Astrocyte (in vitro differentiated cells and primary cell): ENCODE measurements at regions not wholly inside any gene's neighbourhood (a gene's known extent, or its start where the extent isn't known, plus 50 kb on each side); places are given as distances from the start of the nearest gene placed in this dataset.

Experiments used
- DNase-seq: peaks from one replicate; pipeline ENCODE4 v3.0.0-alpha.2; 2010; ENCODE audit warnings: low read depth
- FAIRE-seq: peaks from 2 replicates; lab custom pipeline; 2011; peaks lifted over from hg19 to GRCh38; lab: Jason Lieb, UNC
- H2AFZ ChIP-seq: 2 replicates; pipeline ENCODE4 v1.6.0; 2012; ENCODE audit warnings: low read depth, low read length, inconsistent platforms
- H3K27ac ChIP-seq: 2 replicates; pipeline ENCODE4 v1.5.1; 2011; ENCODE audit warnings: low read depth, low read length, inconsistent platforms
- H3K27me3 ChIP-seq: 2 replicates; pipeline ENCODE4 v1.6.0; 2011; ENCODE audit warnings: low read length, inconsistent platforms; ENCODE audit not compliant: insufficient read depth
- H3K36me3 ChIP-seq: 2 replicates; pipeline ENCODE4 v1.5.1; 2011; ENCODE audit warnings: low read length, inconsistent platforms; ENCODE audit not compliant: insufficient read depth
- H3K4me1 ChIP-seq: 2 replicates; pipeline ENCODE4 v1.5.1; 2011; ENCODE audit warnings: low read length, inconsistent platforms; ENCODE audit not compliant: insufficient read depth
- H3K4me2 ChIP-seq: 2 replicates; pipeline ENCODE4 v1.6.0; 2012; ENCODE audit warnings: low read length, inconsistent platforms
- H3K4me3 ChIP-seq: 2 replicates; pipeline ENCODE4 v1.5.1; 2011; ENCODE audit warnings: low read depth, mild to moderate bottlenecking, low read length, inconsistent platforms; ENCODE audit not compliant: insufficient read depth
- H3K79me2 ChIP-seq: 2 replicates; pipeline ENCODE4 v1.6.0; 2012; ENCODE audit warnings: mild to moderate bottlenecking, low read length, inconsistent platforms; ENCODE audit not compliant: insufficient read depth
- H3K9ac ChIP-seq: 2 replicates; pipeline ENCODE4 v1.6.0; 2012; ENCODE audit warnings: mild to moderate bottlenecking, low read length, inconsistent platforms
- H3K9me3 ChIP-seq: 2 replicates; pipeline ENCODE4 v1.5.1; 2012; ENCODE audit warnings: low read depth, mild to moderate bottlenecking, low read length, inconsistent platforms; ENCODE audit not compliant: insufficient read depth
- H4K20me1 ChIP-seq: 2 replicates; pipeline ENCODE4 v1.6.0; 2012; ENCODE audit warnings: low read length, inconsistent platforms; ENCODE audit not compliant: insufficient read depth
- H3K27ac Mint-ChIP-seq: one replicate; pipeline ENCODE4 v1.8.0; 2021; ENCODE audit warnings: mild to moderate bottlenecking, mixed read lengths; ENCODE audit not compliant: unreplicated experiment
- H3K27me3 Mint-ChIP-seq: one replicate; pipeline ENCODE4 v1.8.0; 2021; ENCODE audit warnings: low read depth, mixed read lengths; ENCODE audit not compliant: unreplicated experiment
- H3K36me3 Mint-ChIP-seq: one replicate; pipeline ENCODE4 v1.8.0; 2021; ENCODE audit warnings: low read depth, mixed read lengths; ENCODE audit not compliant: unreplicated experiment
- H3K4me1 Mint-ChIP-seq: one replicate; pipeline ENCODE4 v1.8.0; 2021; ENCODE audit warnings: low read depth, mixed read lengths; ENCODE audit not compliant: unreplicated experiment
- H3K4me3 Mint-ChIP-seq: one replicate; pipeline ENCODE4 v1.8.0; 2021; ENCODE audit warnings: mild to moderate bottlenecking, moderate library complexity, mixed read lengths; ENCODE audit not compliant: unreplicated experiment
- H3K9me3 Mint-ChIP-seq: one replicate; pipeline ENCODE4 v1.8.0; 2021; ENCODE audit warnings: mild to moderate bottlenecking, mixed read lengths; ENCODE audit not compliant: unreplicated experiment
- EZH2 ChIP-seq: IDR thresholded peaks from 2 replicates; pipeline ENCODE4 v1.6.1; 2012; ENCODE audit warnings: mild to moderate bottlenecking, low read length, inconsistent platforms; ENCODE audit not compliant: insufficient read depth
- TF ChIP-seq, protein P1 (sequence below): IDR thresholded peaks from 2 replicates; pipeline ENCODE4 v1.5.1; 2011; ENCODE audit warnings: low read depth, mild to moderate bottlenecking, inconsistent platforms, low read length, moderate library complexity; ENCODE audit not compliant: insufficient read depth

DNA sequence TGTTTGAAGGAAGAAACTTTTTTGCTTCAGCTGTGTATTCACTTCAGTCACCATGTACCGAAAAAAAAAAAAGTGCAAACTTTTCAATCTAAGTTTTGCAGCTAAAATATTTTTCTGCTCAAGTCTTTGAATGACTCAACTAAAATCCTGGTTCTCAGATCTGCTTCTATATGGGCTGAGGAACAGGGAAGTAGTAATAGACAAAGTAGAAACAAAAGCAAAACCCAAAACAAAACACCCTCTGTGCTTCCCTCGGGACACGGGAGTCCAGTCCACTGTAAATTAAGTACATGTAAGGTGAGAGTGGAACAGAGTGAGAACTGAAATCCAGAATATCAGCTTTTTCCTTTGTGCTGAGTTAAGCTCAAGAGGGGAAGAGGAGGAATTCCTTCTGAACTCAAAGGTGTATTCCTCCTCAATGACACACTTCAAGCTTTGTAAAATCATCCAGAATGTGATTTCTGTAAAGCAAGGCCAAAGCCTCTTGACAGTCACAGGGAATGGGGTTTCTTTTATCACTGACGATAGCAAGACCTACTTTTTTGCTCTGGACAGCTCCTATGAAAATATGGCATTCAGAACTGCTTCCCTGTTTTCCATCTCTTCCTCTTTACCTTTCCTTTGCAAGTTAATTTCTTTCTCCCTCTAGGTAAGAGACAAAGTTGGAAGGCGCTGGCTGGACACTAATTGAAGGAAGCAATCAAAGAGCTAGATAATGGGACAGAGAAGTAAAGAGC is 433.5 kb upstream of the MMADHC start:
- Histone ChIP-seq H3K27me3 (no peaks in the 10 kb centered on the region), H3K4me2 (no peak overlapping the region), H3K4me3 (no peak overlapping the region), H3K9ac (no peak overlapping the region), H3K27ac (no peak overlapping the region), H2AFZ (no peak overlapping the region), H3K9me3 (no peaks in the 10 kb centered on the region), H3K36me3 (no peaks in the 10 kb centered on the region), H3K4me1 (no peaks in the 10 kb centered on the region), H3K79me2 (no peaks in the 10 kb centered on the region), H4K20me1 (no peaks in the 10 kb centered on the region)
- TF ChIP-seq, protein P1, sequence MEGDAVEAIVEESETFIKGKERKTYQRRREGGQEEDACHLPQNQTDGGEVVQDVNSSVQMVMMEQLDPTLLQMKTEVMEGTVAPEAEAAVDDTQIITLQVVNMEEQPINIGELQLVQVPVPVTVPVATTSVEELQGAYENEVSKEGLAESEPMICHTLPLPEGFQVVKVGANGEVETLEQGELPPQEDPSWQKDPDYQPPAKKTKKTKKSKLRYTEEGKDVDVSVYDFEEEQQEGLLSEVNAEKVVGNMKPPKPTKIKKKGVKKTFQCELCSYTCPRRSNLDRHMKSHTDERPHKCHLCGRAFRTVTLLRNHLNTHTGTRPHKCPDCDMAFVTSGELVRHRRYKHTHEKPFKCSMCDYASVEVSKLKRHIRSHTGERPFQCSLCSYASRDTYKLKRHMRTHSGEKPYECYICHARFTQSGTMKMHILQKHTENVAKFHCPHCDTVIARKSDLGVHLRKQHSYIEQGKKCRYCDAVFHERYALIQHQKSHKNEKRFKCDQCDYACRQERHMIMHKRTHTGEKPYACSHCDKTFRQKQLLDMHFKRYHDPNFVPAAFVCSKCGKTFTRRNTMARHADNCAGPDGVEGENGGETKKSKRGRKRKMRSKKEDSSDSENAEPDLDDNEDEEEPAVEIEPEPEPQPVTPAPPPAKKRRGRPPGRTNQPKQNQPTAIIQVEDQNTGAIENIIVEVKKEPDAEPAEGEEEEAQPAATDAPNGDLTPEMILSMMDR: no peak
- TF ChIP-seq EZH2: no peak
- Mint-ChIP-seq H3K27ac (no peak overlapping the region), H3K4me1 (peaks cover 3% of the 10 kb centered on the region), H3K9me3 (no peaks in the 10 kb centered on the region), H3K36me3 (no peaks in the 10 kb centered on the region), H3K27me3 (no peaks in the 10 kb centered on the region), H3K4me3 (no peak overlapping the region)
- FAIRE-seq (no peak), DNase-seq (no peak)

DNA sequence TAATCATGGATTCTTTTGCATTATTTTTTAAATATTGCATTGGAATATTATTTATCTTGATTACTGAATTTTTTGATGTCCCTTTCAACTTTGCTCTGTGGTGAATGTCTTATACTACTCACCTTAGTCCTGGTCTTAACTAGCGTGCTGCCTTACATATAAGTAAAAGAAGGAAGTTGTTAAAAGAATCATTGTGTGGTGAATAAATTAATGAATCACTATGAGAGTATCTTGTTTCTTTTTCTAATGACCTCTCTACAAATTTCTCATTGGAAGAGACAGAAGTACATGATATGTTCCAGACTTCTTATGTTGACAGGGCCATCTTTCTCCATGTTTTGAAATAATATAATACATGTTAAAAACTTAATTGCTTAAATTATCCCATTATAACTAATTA is 432.6 kb upstream of the MMADHC start:
- H3K9me3 Mint-ChIP-seq: no peaks in the 10 kb centered on the region
- H3K36me3 Mint-ChIP-seq: no peaks in the 10 kb centered on the region
- H3K27ac Mint-ChIP-seq: no peak overlapping the region
- peaks cover 3% of the 10 kb centered on the region for H3K4me1 Mint-ChIP-seq
- H3K27me3 Mint-ChIP-seq: no peaks in the 10 kb centered on the region
- no peak overlapping the region for H3K4me3 Mint-ChIP-seq
- TF ChIP-seq EZH2: no peak
- TF ChIP-seq, protein P1: no peak
- Histone ChIP-seq H3K27ac (no peak overlapping the region), H3K36me3 (no peaks in the 10 kb centered on the region), H3K9ac (no peak overlapping the region), H4K20me1 (no peaks in the 10 kb centered on the region), H3K4me3 (no peak overlapping the region), H3K4me2 (no peak overlapping the region), H3K79me2 (no peaks in the 10 kb centered on the region), H3K9me3 (no peaks in the 10 kb centered on the region), H3K4me1 (no peaks in the 10 kb centered on the region), H2AFZ (no peak overlapping the region), H3K27me3 (no peaks in the 10 kb centered on the region)
- FAIRE-seq (no peak), DNase-seq (no peak)

DNA sequence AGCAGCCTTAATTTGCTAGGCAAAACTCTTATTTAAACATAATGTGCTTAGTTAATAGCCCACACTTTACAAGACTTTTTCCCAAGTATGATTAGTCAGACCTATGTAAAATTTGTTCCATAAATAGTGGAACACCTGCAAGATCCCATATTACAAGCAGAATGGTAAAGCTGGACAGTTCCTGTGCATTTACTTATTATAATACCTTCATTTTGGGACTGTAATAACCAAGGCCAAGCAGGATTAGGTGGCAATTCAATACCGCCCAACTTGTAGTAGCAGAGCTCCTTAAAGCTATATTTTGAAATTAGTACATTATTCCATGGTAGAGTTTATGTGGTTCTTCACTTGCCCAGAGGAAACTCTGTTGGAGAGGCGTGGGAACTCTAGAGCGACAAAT is 431.5 kb upstream of the MMADHC start:
- Histone ChIP-seq H3K9me3 (no peaks in the 10 kb centered on the region), H4K20me1 (no peaks in the 10 kb centered on the region), H3K9ac (no peak overlapping the region), H3K79me2 (no peaks in the 10 kb centered on the region), H3K4me2 (no peak overlapping the region), H3K4me3 (no peak overlapping the region), H3K27me3 (no peaks in the 10 kb centered on the region), H2AFZ (no peak overlapping the region), H3K27ac (no peak overlapping the region), H3K36me3 (no peaks in the 10 kb centered on the region), H3K4me1 (no peaks in the 10 kb centered on the region)
- no peaks in the 10 kb centered on the region for H3K27me3 Mint-ChIP-seq
- H3K4me3 Mint-ChIP-seq: no peak overlapping the region
- H3K27ac Mint-ChIP-seq: no peak overlapping the region
- H3K4me1 Mint-ChIP-seq: peaks cover 3% of the 10 kb centered on the region
- no peaks in the 10 kb centered on the region for H3K9me3 Mint-ChIP-seq
- H3K36me3 Mint-ChIP-seq: no peaks in the 10 kb centered on the region
- FAIRE-seq (no peak), DNase-seq (no peak)
- no peak for TF ChIP-seq EZH2
- TF ChIP-seq, protein P1: no peak
